GM23338 (cell line): ENCODE measurements at regions not wholly inside any gene's neighbourhood (a gene's known extent, or its start where the extent isn't known, plus 50 kb on each side); places are given as distances from the start of the nearest gene placed in this dataset.

Experiments
- ATAC-seq: fragments of 200-7000 bp; cut with Tn5 transposase; 3 replicates; pipeline ENCODE4 v1.9.1; 2020
- DNase-seq: peaks from one replicate; pipeline ENCODE4 v3.0.0-alpha.2; 2015; ENCODE audit warnings: low spot score
- H2AFZ ChIP-seq: fragments of 200-600 bp; sonication (generic); 2 replicates; pipeline ENCODE4 v1.8.0; 2016; ENCODE audit warnings: antibody characterized with exemption, mild to moderate bottlenecking, moderate library complexity
- H3F3A ChIP-seq: fragments of 200-600 bp; sonication (generic); replicated peaks from 2 replicates; pipeline ENCODE4 v1.8.0; 2017; ENCODE audit warnings: antibody characterized with exemption, mixed run types, low read depth
- H3K27ac ChIP-seq: fragments of 200-600 bp; sonication (generic); 2 replicates; pipeline ENCODE4 v1.6.1; 2016; ENCODE audit warnings: low read depth
- H3K27me3 ChIP-seq: fragments of 200-600 bp; sonication (generic); 2 replicates; pipeline ENCODE4 v1.8.0; 2016; ENCODE audit warnings: mild to moderate bottlenecking, mixed run types, moderate library complexity; ENCODE audit not compliant: insufficient read depth
- H3K36me3 ChIP-seq: fragments of 200-600 bp; sonication (generic); 2 replicates; pipeline ENCODE4 v1.8.0; 2016; ENCODE audit warnings: mild to moderate bottlenecking; ENCODE audit not compliant: insufficient read depth
- H3K4me1 ChIP-seq: fragments of 200-600 bp; sonication (generic); 2 replicates; pipeline ENCODE4 v1.8.0; 2016; ENCODE audit warnings: mild to moderate bottlenecking, moderate library complexity; ENCODE audit not compliant: insufficient read depth
- H3K4me2 ChIP-seq: fragments of 200-600 bp; sonication (generic); 2 replicates; pipeline ENCODE4 v1.7.1; 2017; ENCODE audit warnings: mixed run types
- H3K4me3 ChIP-seq: fragments of 200-600 bp; sonication (generic); 2 replicates; pipeline ENCODE4 v1.6.1; 2016; ENCODE audit warnings: mixed run types
- H3K79me2 ChIP-seq: fragments of 200-600 bp; sonication (generic); replicated peaks from 2 replicates; pipeline ENCODE4 v1.8.0; 2017; ENCODE audit warnings: mild to moderate bottlenecking; ENCODE audit not compliant: insufficient read depth
- H3K9me2 ChIP-seq: fragments of 200-600 bp; sonication (generic); 2 replicates; pipeline ENCODE4 v1.8.0; 2017; ENCODE audit not compliant: insufficient read depth
- H4K20me1 ChIP-seq: fragments of 200-600 bp; sonication (generic); replicated peaks from 2 replicates; pipeline ENCODE4 v1.8.0; 2017; ENCODE audit warnings: mild to moderate bottlenecking; ENCODE audit not compliant: insufficient read depth
- H3K27ac Mint-ChIP-seq: 2 replicates; pipeline ENCODE4 v1.8.0; 2020; ENCODE audit warnings: inconsistent platforms, mild to moderate bottlenecking, moderate library complexity, mixed read lengths
- H3K27me3 Mint-ChIP-seq: 3 replicates; pipeline ENCODE4 v1.8.0; 2022; ENCODE audit warnings: low read depth, mild to moderate bottlenecking, moderate library complexity, mixed read lengths, inconsistent platforms; ENCODE audit not compliant: insufficient read depth, poor library complexity
- H3K36me3 Mint-ChIP-seq: 3 replicates; pipeline ENCODE4 v1.8.0; 2021; ENCODE audit warnings: low read depth, mild to moderate bottlenecking, inconsistent platforms, moderate library complexity, mixed read lengths
- H3K4me1 Mint-ChIP-seq: 3 replicates; pipeline ENCODE4 v1.8.0; 2020; ENCODE audit warnings: mild to moderate bottlenecking, inconsistent platforms, mixed read lengths
- H3K4me3 Mint-ChIP-seq: 3 replicates; pipeline ENCODE4 v1.8.0; 2021; ENCODE audit warnings: moderate library complexity, mild to moderate bottlenecking, inconsistent platforms, mixed read lengths
- H3K9me3 Mint-ChIP-seq: 3 replicates; pipeline ENCODE4 v1.8.0; 2020; ENCODE audit warnings: moderate library complexity, mild to moderate bottlenecking, inconsistent platforms, mixed read lengths
- CREB1 ChIP-seq: fragments of 250-450 bp; sonication (Bioruptor Pico); IDR thresholded peaks from 2 replicates; pipeline ENCODE4 v1.5.0; 2020; ENCODE audit warnings: low read depth, mild to moderate bottlenecking, moderate library complexity
- EZH2 ChIP-seq: fragments of 200-600 bp; sonication (generic); IDR thresholded peaks from one replicate; pipeline ENCODE4 v1.8.0; 2017; ENCODE audit warnings: antibody characterized with exemption, mild to moderate bottlenecking, low read depth; ENCODE audit not compliant: unreplicated experiment
- EZH2phosphoT487 ChIP-seq: fragments of 200-600 bp; sonication (generic); IDR thresholded peaks from one replicate; pipeline ENCODE4 v1.8.1; 2018; ENCODE audit warnings: antibody characterized with exemption; ENCODE audit not compliant: unreplicated experiment
- JUNB ChIP-seq: IDR thresholded peaks from one replicate; pipeline ENCODE4 v1.6.1; 2016; ENCODE audit warnings: antibody characterized with exemption; ENCODE audit not compliant: unreplicated experiment
- NANOG ChIP-seq: IDR thresholded peaks from 2 replicates; pipeline ENCODE4 v1.6.1; 2016; ENCODE audit warnings: antibody characterized with exemption, borderline replicate concordance
- STAT1 ChIP-seq: IDR thresholded peaks from one replicate; pipeline ENCODE4 v1.6.1; 2016; ENCODE audit warnings: antibody characterized with exemption; ENCODE audit not compliant: unreplicated experiment
- ZNF114 ChIP-seq: fragments of 250-450 bp; sonication (Bioruptor Pico); IDR thresholded peaks from 2 replicates; pipeline ENCODE4 v1.5.0; 2020; ENCODE audit warnings: mild to moderate bottlenecking, moderate library complexity
- ZNF331 ChIP-seq: fragments of 250-450 bp; sonication (Bioruptor Pico); IDR thresholded peaks from 2 replicates; pipeline ENCODE4 v1.5.0; 2020; ENCODE audit warnings: low read depth, mild to moderate bottlenecking, moderate library complexity
- TF ChIP-seq, protein P1 (sequence below): IDR thresholded peaks from one replicate; pipeline ENCODE4 v1.6.1; 2018; ENCODE audit warnings: antibody characterized with exemption; ENCODE audit not compliant: unreplicated experiment
- TF ChIP-seq, protein P2 (sequence below): fragments of 250-450 bp; sonication (Bioruptor Pico); IDR thresholded peaks from 2 replicates; pipeline ENCODE4 v1.5.0; 2020; ENCODE audit warnings: mild to moderate bottlenecking, moderate library complexity
- TF ChIP-seq, protein P3 (sequence below): IDR thresholded peaks from 2 replicates; pipeline ENCODE4 v1.6.1; 2016; ENCODE audit warnings: antibody characterized with exemption
- TF ChIP-seq, protein P4 (sequence below), 2 experiments: fragments of 200-600 bp in 1 of 2; sonication (generic) in 1 of 2; conservative IDR thresholded peaks; 2 replicates each; pipeline versions ENCODE4 v1.5.1 to v1.6.1; 2016 to 2017; ENCODE audit warnings: antibody characterized with exemption in 2 of 2, low read depth in 2 of 2, mild to moderate bottlenecking in 2 of 2, moderate library complexity in 1 of 2

DNA sequence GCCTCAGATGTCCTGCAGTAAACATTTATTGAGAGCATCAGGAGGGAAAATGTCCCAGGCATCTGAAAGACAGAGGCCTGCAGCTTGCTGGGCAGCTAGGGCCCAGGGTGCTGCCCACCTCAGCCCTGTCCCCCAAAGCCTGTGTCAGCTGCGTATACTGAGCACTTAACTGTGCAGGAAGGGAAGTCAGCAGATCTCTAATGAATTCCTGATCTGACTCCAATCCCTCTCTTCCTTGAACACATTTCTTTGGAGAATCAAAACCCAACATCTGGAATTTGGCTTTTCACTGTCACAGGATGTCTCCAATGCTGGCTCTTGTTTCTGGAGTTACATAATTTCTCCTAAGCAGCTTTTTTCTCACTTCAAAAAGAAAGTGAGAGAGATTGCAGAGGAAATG is 364.7 kb upstream of the NFE2L3 start (continued):
- TF ChIP-seq, protein P1, sequence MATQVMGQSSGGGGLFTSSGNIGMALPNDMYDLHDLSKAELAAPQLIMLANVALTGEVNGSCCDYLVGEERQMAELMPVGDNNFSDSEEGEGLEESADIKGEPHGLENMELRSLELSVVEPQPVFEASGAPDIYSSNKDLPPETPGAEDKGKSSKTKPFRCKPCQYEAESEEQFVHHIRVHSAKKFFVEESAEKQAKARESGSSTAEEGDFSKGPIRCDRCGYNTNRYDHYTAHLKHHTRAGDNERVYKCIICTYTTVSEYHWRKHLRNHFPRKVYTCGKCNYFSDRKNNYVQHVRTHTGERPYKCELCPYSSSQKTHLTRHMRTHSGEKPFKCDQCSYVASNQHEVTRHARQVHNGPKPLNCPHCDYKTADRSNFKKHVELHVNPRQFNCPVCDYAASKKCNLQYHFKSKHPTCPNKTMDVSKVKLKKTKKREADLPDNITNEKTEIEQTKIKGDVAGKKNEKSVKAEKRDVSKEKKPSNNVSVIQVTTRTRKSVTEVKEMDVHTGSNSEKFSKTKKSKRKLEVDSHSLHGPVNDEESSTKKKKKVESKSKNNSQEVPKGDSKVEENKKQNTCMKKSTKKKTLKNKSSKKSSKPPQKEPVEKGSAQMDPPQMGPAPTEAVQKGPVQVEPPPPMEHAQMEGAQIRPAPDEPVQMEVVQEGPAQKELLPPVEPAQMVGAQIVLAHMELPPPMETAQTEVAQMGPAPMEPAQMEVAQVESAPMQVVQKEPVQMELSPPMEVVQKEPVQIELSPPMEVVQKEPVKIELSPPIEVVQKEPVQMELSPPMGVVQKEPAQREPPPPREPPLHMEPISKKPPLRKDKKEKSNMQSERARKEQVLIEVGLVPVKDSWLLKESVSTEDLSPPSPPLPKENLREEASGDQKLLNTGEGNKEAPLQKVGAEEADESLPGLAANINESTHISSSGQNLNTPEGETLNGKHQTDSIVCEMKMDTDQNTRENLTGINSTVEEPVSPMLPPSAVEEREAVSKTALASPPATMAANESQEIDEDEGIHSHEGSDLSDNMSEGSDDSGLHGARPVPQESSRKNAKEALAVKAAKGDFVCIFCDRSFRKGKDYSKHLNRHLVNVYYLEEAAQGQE: no peak
- no peak for TF ChIP-seq EZH2phosphoT487

DNA sequence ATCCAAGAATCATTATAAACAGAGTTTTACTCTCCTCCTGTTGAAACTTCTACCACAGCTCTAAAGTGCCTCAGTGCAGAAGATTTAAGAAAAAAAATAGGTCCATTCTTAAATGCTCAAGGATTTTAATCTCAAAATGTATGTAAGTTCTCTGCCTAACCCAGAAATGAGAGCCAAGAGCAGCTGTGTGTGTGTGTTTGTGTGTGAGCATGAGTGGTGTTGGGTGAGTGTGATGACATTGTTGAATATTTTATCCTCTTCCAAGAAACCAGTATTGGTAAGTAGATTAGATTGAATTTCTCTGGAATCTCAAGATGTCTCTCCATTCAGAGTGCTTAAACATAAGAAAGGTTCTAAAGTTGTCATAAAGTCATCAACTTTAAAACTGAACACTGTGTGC is 363.6 kb upstream of the NFE2L3 start:
- Mint-ChIP-seq H3K36me3 (no peaks in the 10 kb centered on the region), H3K27me3 (no peaks in the 10 kb centered on the region), H3K9me3 (no peaks in the 10 kb centered on the region), H3K27ac (no peak overlapping the region), H3K4me3 (no peak overlapping the region), H3K4me1 (no peaks in the 10 kb centered on the region)
- Histone ChIP-seq H3K36me3 (no peaks in the 10 kb centered on the region), H3K4me1 (no peaks in the 10 kb centered on the region), H2AFZ (no peak overlapping the region), H3K4me3 (no peak overlapping the region), H3K79me2 (no peaks in the 10 kb centered on the region), H3K9me2 (peaks cover 13% of the 10 kb centered on the region), H3K27me3 (no peaks in the 10 kb centered on the region), H4K20me1 (no peaks in the 10 kb centered on the region), H3K27ac (no peak overlapping the region), H3K4me2 (no peak overlapping the region), H3F3A (no peaks in the 10 kb centered on the region)
- ATAC-seq (no peak), DNase-seq (no peak)
- TF ChIP-seq EZH2phosphoT487 (no peak), ZNF331 (CRISPR knock-in tag) (no peak), JUNB (no peak), STAT1 (no peak), CREB1 (CRISPR knock-in tag) (no peak), NANOG (no peak), EZH2 (no peak), ZNF114 (CRISPR knock-in tag) (no peak)
- TF ChIP-seq, protein P2, sequence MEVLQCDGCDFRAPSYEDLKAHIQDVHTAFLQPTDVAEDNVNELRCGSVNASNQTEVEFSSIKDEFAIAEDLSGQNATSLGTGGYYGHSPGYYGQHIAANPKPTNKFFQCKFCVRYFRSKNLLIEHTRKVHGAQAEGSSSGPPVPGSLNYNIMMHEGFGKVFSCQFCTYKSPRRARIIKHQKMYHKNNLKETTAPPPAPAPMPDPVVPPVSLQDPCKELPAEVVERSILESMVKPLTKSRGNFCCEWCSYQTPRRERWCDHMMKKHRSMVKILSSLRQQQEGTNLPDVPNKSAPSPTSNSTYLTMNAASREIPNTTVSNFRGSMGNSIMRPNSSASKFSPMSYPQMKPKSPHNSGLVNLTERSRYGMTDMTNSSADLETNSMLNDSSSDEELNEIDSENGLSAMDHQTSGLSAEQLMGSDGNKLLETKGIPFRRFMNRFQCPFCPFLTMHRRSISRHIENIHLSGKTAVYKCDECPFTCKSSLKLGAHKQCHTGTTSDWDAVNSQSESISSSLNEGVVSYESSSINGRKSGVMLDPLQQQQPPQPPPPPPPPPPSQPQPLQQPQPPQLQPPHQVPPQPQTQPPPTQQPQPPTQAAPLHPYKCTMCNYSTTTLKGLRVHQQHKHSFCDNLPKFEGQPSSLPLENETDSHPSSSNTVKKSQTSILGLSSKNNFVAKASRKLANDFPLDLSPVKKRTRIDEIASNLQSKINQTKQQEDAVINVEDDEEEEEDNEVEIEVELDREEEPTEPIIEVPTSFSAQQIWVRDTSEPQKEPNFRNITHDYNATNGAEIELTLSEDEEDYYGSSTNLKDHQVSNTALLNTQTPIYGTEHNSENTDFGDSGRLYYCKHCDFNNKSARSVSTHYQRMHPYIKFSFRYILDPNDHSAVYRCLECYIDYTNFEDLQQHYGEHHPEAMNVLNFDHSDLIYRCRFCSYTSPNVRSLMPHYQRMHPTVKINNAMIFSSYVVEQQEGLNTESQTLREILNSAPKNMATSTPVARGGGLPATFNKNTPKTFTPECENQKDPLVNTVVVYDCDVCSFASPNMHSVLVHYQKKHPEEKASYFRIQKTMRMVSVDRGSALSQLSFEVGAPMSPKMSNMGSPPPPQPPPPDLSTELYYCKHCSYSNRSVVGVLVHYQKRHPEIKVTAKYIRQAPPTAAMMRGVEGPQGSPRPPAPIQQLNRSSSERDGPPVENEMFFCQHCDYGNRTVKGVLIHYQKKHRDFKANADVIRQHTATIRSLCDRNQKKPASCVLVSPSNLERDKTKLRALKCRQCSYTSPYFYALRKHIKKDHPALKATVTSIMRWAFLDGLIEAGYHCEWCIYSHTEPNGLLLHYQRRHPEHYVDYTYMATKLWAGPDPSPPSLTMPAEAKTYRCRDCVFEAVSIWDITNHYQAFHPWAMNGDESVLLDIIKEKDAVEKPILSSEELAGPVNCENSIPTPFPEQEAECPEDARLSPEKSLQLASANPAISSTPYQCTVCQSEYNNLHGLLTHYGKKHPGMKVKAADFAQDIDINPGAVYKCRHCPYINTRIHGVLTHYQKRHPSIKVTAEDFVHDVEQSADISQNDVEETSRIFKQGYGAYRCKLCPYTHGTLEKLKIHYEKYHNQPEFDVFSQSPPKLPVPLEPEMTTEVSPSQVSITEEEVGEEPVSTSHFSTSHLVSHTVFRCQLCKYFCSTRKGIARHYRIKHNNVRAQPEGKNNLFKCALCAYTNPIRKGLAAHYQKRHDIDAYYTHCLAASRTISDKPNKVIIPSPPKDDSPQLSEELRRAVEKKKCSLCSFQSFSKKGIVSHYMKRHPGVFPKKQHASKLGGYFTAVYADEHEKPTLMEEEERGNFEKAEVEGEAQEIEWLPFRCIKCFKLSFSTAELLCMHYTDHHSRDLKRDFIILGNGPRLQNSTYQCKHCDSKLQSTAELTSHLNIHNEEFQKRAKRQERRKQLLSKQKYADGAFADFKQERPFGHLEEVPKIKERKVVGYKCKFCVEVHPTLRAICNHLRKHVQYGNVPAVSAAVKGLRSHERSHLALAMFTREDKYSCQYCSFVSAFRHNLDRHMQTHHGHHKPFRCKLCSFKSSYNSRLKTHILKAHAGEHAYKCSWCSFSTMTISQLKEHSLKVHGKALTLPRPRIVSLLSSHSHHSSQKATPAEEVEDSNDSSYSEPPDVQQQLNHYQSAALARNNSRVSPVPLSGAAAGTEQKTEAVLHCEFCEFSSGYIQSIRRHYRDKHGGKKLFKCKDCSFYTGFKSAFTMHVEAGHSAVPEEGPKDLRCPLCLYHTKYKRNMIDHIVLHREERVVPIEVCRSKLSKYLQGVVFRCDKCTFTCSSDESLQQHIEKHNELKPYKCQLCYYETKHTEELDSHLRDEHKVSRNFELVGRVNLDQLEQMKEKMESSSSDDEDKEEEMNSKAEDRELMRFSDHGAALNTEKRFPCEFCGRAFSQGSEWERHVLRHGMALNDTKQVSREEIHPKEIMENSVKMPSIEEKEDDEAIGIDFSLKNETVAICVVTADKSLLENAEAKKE (CRISPR knock-in tag): no peak
- TF ChIP-seq, protein P3, sequence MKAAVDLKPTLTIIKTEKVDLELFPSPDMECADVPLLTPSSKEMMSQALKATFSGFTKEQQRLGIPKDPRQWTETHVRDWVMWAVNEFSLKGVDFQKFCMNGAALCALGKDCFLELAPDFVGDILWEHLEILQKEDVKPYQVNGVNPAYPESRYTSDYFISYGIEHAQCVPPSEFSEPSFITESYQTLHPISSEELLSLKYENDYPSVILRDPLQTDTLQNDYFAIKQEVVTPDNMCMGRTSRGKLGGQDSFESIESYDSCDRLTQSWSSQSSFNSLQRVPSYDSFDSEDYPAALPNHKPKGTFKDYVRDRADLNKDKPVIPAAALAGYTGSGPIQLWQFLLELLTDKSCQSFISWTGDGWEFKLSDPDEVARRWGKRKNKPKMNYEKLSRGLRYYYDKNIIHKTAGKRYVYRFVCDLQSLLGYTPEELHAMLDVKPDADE: no peak
- TF ChIP-seq, protein P4, sequence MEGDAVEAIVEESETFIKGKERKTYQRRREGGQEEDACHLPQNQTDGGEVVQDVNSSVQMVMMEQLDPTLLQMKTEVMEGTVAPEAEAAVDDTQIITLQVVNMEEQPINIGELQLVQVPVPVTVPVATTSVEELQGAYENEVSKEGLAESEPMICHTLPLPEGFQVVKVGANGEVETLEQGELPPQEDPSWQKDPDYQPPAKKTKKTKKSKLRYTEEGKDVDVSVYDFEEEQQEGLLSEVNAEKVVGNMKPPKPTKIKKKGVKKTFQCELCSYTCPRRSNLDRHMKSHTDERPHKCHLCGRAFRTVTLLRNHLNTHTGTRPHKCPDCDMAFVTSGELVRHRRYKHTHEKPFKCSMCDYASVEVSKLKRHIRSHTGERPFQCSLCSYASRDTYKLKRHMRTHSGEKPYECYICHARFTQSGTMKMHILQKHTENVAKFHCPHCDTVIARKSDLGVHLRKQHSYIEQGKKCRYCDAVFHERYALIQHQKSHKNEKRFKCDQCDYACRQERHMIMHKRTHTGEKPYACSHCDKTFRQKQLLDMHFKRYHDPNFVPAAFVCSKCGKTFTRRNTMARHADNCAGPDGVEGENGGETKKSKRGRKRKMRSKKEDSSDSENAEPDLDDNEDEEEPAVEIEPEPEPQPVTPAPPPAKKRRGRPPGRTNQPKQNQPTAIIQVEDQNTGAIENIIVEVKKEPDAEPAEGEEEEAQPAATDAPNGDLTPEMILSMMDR (conservative IDR thresholded peaks at IDR 0.05; ENCODE audit: low read depth in 2 of 2): no peak
